GM18873 (cell line): ENCODE measurements at regions not wholly inside any gene's neighbourhood (a gene's known extent, or its start where the extent isn't known, plus 50 kb on each side); places are given as distances from the start of the nearest gene placed in this dataset.
A peak's percentile ranks its signal among the peaks of the same experiment; 100 is the strongest.
"Not testable (repeated sequence)": the region's sequence is repeated elsewhere in the genome, so short reads cannot be mapped to it uniquely, and the experiment has no call there.

Experiments
- ATAC-seq: cut with Tn5 transposase; IDR thresholded peaks from one replicate; pipeline ENCODE4 v1.9.1; 2021; ENCODE audit warnings: mild to moderate bottlenecking, moderate library complexity, moderate number of reproducible peaks; ENCODE audit not compliant: unreplicated experiment, low FRiP score

DNA sequence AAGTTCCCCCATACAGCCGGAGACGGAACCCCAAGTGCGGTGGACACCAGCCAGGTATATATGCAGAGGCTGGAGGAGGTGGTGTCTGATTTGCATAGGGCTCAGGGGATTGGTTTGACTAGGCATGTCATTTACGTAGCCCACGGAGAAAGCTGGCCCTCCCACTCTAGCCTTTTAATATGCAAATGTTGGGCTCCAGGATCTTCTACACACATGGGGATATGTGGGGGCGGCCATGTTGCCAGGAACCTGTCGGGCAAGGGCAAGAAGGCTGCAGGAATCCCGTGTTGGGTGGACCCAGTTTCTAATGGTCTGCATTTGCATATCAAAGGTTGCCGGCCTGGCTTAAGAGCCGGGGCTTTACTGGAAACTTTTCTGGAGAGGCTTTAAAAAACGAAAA is 57.4 kb downstream of the FTHL17 start:
- ATAC-seq = not testable (repeated sequence)

GRCh38 chrX:31012509-31013025 is 59.3 kb downstream of the FTHL17 start:
- ATAC-seq = no peak

- ATAC-seq = no peak
These were observed 64.5 kb downstream of the FTHL17 start for GRCh38 chrX:31007321-31007720.

DNA sequence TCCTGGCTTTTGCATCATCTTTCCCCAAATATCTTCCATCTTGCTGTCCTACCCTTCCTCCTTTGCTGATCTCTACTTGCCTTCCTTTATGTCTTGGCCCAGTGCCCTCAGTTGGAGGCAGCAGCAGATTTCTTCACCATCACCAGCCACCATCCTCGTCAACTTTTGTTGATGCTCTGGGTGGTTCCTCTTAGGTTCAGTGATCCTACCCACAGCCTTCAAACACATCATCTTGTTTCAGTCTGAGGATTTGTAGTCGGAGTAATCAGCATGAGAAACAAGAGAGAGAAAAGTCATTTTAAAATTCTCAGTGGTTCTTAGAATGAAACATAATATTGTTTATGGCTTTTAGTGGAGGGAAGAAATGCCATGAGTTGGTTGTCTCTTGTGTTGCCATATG is 65.8 kb downstream of the FTHL17 start:
- no peak for ATAC-seq

DNA sequence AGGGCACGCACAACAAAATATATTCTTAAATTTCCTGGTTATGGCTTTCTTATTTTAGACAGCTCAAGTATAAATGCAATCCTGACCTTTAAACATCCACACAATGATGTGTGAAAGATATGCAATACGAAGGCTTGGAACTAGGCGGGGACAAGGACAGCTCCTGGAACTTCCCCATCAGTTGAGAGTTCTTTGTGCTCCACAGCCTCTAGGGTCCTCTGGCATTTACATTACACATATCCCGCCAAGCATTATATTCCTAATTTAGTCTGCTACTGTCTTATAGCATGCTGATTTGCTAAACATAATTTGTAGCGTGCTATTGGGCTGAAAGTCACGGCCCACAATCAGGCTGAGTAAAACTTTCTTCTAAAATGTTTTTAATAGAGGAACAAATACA is 74.4 kb downstream of the FTHL17 start:
- no peak for ATAC-seq

GRCh38 chrX:30995705-30996104 is 76.1 kb downstream of the FTHL17 start:
- no peak for ATAC-seq

DNA sequence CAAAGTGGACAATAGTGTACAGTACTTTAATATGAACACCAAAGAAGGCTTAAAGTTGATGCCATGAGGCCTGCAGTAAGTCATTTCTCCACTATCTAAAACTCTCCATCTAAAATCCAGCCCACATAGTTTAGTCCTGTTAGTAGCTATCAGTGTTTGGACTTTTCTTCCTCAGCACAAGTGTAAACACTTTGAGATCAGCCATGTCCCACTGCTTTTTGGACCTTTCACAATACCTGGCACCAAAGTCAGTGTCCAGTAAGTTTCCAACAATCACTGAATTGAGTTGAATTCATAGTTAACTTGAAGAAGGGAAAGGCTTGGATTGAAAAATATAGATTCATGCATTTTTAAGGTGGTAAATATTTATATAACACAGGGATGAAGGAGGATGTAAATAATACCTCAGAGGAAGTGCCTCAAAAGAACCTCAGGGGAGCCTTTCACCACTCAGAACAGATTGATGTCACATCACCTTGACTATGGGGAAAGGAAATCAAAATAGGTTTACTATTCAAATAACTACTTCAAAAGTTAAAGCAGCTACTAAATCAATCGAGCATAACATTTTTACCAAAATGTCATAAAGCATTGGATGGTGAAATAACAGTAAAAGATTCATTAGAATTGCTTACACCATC is 76.7 kb downstream of the FTHL17 start:
- ATAC-seq = no peak

DNA sequence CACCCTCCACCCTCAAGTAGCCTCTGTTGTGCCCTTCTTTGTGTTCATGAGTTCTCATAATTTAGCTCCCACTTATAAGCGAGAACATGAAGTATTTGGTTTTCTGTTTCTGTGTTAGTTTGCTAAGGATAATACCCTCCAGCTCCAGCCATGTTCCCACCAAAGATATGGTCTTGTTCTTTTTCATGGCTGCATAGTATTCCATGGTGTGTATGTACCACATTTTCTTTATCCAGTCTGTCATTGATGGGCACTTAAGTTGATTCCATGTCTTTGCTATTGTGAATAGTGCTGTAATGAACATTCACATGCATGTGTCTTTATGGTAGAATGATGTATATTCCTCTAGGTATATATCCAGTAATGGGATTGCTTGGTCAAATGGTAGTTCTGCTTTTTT is 77.8 kb downstream of the FTHL17 start:
- ATAC-seq = not testable (repeated sequence)

DNA sequence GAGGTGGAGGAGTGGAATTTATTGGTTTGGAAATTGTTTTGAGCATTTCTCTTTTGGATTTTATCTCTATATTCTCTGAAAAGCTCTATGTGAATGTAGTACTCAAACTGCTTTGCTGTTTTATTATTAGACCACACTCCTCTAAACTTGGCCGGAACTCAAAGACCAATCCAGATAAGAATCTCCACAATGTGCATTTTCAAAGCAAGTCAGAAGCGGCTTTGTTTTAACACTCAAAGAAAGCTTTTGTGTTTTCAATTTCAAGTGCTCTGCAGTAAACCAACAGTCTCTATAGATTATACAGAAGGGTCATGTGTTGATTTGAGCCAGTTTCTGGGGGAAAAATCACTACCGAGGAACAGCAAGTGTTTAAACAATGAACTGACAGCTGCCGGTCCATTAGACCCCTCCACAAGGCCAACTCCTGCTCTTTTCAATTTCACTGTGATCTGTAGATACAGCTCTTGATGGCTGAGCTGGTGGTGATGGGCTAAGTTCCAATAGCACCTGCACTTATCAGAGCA is 79.4 kb downstream of the FTHL17 start:
- ATAC-seq = no peak

GRCh38 chrX:30990361-30990760 is 81.5 kb downstream of the FTHL17 start:
- ATAC-seq = no peak

GRCh38 chrX:30982467-30982866 is 89.4 kb downstream of the FTHL17 start:
- no peak for ATAC-seq

DNA sequence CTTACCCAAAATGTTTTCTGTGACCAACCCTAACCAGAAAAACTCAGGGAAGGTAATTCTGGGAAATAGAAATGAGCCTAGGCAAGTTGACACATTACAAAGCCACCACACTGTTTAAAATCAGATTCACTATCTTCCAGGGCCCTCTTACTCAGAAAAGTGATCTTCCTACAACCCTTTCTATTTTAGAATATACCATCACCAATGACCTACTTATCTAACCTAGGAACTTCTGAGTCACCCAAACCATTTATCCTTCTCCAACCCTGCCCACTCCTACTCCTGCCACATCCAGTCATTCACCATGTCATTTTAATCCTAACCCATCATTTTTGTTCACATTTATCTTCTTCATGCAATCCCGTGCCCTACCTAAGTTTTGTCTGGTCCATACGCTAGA is 89.9 kb downstream of the FTHL17 start:
- ATAC-seq = no peak

- no peak for ATAC-seq
These were observed 90.2 kb upstream of the TAB3 start for GRCh38 chrX:30979271-30979670.

- ATAC-seq = no peak
These were observed 86.4 kb upstream of the TAB3 start for GRCh38 chrX:30975467-30975866.

GRCh38 chrX:30973784-30974427 is 84.9 kb upstream of the TAB3 start:
- ATAC-seq = no peak

GRCh38 chrX:30971774-30972603 is 82.9 kb upstream of the TAB3 start:
- ATAC-seq = peak; percentile 71

GRCh38 chrX:30967516-30967915 is 78.5 kb upstream of the TAB3 start:
- no peak for ATAC-seq

GRCh38 chrX:30965767-30966166 is 76.7 kb upstream of the TAB3 start:
- ATAC-seq = no peak

DNA sequence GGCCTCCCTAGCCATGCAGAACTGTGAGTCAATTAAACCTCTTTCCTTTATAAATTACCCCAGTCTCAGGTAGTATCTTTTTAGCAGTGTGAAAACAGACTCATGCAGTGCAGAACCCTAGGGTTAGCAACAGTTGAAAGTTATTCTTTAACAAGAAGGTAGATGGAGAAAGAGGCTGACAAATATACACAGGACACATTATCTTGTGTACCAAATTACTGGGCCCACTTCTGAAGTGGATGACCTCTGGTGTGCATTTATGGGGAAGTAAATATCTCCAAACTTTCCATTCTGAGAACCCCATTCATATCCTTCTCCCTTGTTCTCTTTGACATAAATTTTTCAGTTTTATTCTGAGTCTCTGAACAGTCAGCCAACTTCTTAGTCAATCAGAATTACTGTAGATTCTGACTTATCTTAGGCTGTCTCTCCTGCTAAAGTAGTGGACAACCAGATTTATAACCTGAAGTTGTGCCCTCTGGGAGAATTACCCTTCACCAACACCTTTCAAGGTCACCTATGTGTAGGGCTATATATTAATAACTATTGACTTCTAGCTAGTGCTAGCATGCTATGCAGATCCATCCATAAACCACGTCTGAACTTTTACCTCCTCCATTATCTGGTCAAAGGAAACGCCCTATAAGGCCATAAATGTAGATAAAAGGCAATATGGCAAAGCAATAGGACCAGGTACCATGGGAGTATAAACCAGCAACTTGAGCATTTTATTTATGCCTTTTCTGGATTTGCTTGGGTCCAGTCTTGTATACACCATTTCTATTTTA is 72.5 kb upstream of the TAB3 start:
- ATAC-seq = no peak

- no peak for ATAC-seq
These were observed 68.7 kb upstream of the TAB3 start for GRCh38 chrX:30957753-30958152.
